NCI-H2029 (cell line): ENCODE measurements at regions not wholly inside any gene's neighbourhood (a gene's known extent, or its start where the extent isn't known, plus 50 kb on each side); places are given as distances from the start of the nearest gene placed in this dataset.
"Not testable (repeated sequence)": the region's sequence is repeated elsewhere in the genome, so short reads cannot be mapped to it uniquely, and the experiment has no call there.

Experiments used
- DNase-seq: peaks from one replicate; lab custom pipeline; 2025; lab: John Stamatoyannopoulos, UW

DNA sequence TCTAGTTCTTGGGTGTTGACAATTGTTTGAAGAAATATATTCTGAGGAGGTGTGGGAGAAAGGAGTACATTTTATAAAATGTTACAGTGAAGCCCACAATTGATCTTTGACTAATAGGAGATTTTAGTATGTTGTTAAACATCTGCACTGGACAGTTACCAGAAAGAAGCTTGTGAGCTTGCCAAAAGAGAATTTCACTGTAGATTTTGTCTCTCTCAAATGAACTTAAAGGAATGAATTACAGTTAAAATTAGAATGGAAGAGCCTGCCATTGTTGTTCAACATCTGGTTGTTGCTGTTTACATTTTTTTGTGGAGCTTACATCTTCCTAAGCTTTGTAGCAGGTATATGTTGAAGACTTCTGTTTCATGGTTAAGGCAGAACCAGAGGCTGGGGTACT is 620.5 kb upstream of the CCDC179 start:
- DNase-seq = no peak

GRCh38 chr11:23484146-23484545 is 623.9 kb upstream of the CCDC179 start:
- DNase-seq = not testable (repeated sequence)

DNA sequence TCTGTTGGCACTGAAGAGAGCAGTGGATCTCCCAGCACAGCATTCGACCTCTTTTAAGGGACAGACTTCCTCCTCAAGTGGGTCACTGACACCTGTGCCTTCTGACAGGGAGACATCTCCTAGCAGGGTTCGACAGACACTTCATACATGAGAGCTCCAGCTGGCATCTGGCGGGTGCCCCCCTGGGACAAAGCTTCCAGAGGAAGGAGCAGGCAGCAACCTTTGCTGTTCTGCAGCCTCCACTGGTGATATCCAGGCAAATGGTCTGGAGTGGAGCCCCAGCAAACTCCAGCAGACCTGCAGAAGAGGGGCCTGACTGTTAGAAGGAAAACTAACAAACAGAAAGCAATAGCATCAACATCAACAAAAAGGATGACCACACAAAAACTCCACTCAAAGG is 624.3 kb upstream of the CCDC179 start:
- not testable (repeated sequence) for DNase-seq

- no peak for DNase-seq
Measured at GRCh38 chr11:23490557-23491235, 630.4 kb upstream of the CCDC179 start.

DNA sequence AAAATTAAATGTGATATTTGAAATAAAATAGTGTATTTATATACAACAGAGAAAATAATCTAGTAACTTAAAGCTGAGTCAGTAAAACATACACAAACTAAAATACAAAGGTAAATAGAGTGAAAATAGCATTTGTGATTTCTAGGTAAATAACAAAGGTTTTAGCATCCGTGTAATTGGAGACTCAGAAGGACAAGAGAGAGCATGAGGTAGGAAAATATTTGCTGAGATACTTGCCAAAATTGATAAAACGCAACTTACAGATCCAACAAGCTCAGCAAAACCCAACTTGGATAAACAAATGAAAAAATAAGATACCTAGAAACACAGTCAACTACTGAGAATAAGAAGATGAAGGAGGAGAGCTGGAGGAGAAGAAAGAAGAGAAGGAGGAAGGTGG is 634.7 kb upstream of the CCDC179 start:
- DNase-seq = no peak

DNA sequence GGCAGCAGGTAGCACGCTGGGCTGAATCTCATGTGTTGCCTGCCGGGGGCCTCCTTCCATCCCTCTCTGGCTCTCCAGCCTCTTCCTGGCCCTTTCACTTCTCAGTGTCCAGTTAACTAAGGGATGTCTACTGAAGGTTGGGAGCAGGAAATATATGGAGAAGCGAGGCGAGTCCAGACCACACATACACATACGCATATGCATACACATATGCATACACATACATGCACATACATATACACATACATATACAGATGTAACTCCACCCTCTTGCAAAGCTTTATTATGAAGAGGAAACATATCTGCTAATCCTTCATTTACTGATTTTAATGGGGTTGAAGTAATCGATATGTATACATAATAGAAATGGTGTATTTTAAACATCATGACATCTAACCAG is 636.1 kb upstream of the CCDC179 start:
- DNase-seq = no peak

- no peak for DNase-seq
Measured at GRCh38 chr11:23497040-23497439, 636.8 kb upstream of the CCDC179 start.

GRCh38 chr11:23502389-23502788 is 642.1 kb upstream of the CCDC179 start:
- no peak for DNase-seq

GRCh38 chr11:23502826-23503225 is 642.6 kb upstream of the CCDC179 start:
- DNase-seq = no peak

DNA sequence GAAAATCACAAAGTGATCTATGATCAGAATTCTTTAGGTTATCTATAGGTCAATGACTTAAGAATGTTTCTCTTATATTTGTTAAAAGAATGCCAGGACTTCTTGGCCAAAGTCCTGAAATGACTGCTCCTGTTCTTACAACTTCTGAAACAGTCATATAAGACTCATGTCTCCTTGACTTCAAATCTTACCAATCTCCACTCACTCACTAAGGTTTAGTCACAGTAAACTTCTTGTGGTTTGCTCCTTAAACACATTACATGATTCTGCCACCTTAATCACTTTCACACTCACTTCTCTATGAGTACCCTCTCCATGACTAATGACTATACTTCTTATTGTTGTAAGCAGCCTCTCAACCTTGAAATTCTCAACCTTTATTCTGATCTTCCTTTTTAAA is 648.7 kb upstream of the CCDC179 start:
- DNase-seq = no peak

DNA sequence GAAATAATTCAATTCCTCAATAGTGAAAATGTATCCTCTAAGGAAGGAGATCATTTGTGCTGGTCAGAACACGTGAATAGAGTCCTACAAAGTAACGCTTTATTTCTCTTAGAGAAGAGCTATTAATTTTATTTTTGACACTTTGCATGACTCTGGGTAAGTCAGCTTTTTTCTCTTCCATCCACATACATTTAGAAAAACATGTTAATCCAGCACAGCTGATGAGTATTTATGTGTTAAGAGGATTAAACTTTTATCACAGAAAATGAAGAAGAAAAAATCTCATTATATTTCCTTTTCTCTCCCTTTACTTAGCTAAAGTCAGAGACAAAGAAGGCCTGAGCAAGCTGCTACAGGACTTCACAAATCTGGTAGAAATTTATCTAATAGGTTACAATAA is 649.5 kb upstream of the CCDC179 start:
- DNase-seq = no peak

- no peak for DNase-seq
Measured at GRCh38 chr11:23519194-23519593, 658.9 kb upstream of the CCDC179 start.

DNA sequence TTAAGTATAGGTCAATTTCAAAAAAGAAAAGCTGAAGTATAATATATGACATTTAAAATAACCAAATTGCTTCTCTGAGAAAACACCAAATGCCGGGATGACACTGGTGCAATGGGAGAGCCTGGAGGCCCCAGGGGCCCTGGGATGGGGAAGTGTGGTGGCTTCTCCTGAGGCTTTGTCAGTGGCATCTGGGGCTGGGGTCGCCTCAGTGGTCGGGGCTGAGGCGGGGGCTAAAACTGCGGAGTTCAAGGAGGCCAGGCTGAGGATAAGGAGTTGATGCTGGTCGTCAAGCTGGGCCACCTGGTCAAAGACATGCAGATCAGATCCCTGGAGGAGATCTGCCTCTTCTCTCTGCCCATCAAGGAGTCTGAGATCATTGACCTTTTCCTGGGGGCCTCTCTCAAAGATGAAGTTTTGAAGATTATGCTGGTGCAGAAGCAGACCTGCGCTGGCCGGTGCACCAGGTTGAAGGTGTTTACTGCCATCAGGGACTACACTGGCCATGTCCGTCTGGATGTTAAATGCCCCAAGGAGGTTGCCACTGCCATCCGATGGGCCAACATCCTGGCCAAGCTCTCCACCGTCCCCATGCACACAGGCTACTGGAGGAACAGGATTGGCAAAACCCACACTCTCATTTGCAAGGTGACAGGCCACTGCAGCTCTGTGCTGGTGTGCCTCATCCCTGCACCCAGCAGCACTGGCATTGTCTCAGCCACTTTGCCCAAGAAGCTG is 660.1 kb upstream of the CCDC179 start:
- no peak for DNase-seq

GRCh38 chr11:23536907-23537306 is 676.6 kb upstream of the CCDC179 start:
- DNase-seq = no peak

- no peak for DNase-seq
Measured at GRCh38 chr11:23539556-23539955, 679.3 kb upstream of the CCDC179 start.

DNA sequence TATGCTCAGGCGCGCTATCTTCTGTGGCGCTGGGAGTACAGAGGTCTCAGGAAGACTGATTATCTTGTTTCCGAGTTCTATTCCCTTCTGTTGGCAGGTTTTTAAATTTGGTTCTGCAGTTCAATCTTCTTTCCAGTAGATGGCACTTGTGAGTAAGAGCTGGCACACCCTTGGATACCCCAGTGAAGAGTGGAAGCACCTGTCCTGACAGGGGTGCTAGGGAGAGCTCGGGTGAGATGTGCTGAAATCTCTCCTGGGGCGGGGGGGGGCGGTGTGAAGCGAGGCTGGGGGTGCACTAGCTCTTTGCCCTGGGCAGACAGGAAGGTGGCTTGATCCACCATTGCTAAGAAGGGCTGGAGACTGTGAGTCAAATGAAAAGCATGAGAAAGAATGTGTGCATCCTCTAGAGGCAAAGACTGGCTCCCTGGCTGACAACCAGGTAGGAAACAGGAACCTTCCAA is 679.9 kb upstream of the CCDC179 start:
- DNase-seq = no peak

- DNase-seq = no peak
Measured at GRCh38 chr11:23542189-23542588, 681.9 kb upstream of the CCDC179 start.

DNA sequence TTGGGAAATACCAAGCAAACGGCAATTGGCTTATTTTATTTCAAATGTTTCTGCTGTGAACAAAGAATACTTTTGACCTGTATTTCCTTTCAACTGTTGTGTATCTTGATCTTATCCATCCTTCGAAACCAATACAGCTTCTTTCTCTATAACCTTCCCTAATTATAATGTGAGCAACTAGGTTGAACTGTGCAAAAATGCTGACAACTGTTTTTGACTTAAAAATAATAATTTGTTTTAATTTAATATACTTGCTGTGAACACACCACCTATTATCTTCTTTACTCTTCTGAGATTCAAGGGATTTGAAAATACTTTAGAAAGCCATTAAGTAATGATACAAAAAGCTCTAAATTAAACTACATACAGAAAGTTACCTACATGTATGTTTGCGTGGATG is 682.5 kb upstream of the CCDC179 start:
- DNase-seq = no peak

- DNase-seq = no peak
Measured at GRCh38 chr11:23543651-23544222, 683.5 kb upstream of the CCDC179 start.

DNA sequence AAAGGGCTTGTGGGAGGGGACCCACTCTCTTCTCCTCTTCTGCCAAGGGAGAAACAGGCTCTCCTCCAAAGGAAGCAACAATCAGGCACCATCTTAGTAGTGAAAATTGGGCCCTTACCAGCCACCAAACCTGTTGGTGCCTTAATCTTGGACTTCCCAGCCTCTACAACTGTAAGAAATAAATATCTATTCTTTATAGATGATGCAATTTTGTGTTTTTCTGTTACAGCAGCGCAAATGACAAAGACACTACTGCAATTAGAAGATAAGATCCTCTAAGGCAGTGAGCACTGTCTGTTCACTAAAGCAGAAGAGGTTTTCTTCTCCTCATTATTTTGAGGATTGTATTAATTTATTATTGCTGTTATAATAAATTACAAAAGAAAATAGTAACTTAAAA is 691.4 kb upstream of the CCDC179 start:
- DNase-seq = no peak

DNA sequence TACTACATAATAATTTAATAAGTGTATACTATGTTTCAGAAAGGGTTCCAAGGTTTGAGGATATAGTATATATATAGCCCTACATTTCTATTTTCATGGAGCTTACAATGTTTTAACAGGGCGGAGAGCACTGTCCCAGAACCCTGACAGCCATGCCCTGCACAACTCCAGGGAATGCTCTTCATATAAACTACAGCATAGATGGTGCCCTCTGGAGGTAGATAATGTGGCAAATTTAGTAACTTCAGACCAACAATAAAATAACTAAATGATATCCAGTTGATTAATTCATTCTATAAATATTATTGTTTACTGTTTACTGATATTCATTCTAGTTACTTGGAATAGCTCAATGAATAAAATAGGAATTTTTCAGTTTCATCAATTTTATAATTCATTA is 693.7 kb upstream of the CCDC179 start:
- no peak for DNase-seq

DNA sequence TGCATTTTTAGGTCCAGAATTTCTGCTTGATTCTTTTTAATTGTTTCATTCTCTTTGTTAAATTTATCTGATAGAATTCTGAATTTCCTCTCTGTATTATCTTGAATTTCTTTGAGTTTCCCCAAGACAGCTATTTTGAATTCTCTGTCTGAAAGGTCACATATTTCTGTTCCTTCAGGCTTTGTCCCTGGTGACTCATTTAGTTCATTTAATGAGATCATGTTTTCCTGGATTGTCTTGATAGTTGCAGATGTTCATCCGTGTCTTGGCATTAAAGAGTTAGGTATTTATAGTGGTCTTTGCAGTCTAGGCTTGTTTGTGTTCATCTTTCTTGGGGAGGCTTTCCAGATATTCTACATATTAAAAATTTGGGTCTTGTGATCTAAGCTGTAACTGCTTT is 694.8 kb upstream of the CCDC179 start:
- DNase-seq = no peak

DNA sequence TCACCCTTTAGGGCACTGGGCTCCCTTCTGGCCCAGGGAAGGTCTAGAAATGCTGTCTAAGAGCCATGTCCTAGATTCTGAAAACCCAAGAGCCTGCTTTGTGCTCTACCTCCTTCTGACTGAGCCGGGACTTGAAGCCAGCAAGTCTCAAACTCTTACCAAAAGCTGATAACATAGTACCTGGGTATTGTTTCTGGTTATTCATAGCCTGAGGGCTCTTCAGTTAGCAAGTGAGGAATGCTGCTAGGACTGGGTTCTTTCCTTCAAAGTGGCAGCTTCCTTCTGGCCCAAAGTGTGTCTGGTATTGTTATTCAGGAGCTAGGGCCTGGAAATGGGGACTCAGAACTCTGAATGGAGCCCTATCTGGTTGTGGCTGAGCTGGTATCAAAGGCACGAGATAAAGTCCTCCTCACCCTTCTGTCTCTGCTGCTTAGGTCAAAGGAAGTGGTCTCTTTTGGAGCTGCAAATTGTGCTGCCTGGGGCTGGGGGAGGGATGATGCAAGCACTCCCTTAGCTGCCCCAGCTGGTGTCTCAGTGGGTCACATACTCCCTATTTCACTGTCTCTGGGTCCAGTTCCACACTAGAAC is 696.0 kb upstream of the CCDC179 start:
- DNase-seq = no peak
